ENCODE measurements at regions not wholly inside any gene's neighbourhood (a gene's known extent, or its start where the extent isn't known, plus 50 kb on each side); places are given as distances from the start of the nearest gene placed in this dataset.
"Not testable (repeated sequence)": the region's sequence is repeated elsewhere in the genome, so short reads cannot be mapped to it uniquely, and the experiment has no call there.

GRCh38 chr2:107530046-107530445, 296.6 kb upstream of the RGPD4 start:
- FAIRE-seq, result no peak
- no peak for DNase-seq (ENCODE audit: low spot score in 2 of 2)

- DNase-seq (ENCODE audit: low spot score in 2 of 2) (no peak), FAIRE-seq (no peak)
Observed at GRCh38 chr2:107534926-107535325, 291.8 kb upstream of the RGPD4 start.

- FAIRE-seq; DNase-seq (ENCODE audit: low spot score in 2 of 2): not testable (repeated sequence)
Observed at GRCh38 chr2:107535905-107536689, 290.6 kb upstream of the RGPD4 start.

- DNase-seq (ENCODE audit: low spot score in 2 of 2) (no peak), FAIRE-seq (no peak)
Observed at GRCh38 chr2:107542314-107542740, 284.4 kb upstream of the RGPD4 start.

- no peak for DNase-seq (ENCODE audit: low spot score in 2 of 2)
- no peak for FAIRE-seq
Observed at GRCh38 chr2:107543793-107544192, 282.9 kb upstream of the RGPD4 start.

GRCh38 chr2:107545066-107545465, 281.6 kb upstream of the RGPD4 start:
- no peak for FAIRE-seq
- DNase-seq (ENCODE audit: low spot score in 2 of 2), result no peak

- DNase-seq (ENCODE audit: low spot score in 2 of 2) (no peak), FAIRE-seq (no peak)
Observed at GRCh38 chr2:107545851-107546250, 280.8 kb upstream of the RGPD4 start.

GRCh38 chr2:107548216-107548615, 278.5 kb upstream of the RGPD4 start:
- DNase-seq (ENCODE audit: low spot score in 2 of 2) (no peak), FAIRE-seq (no peak)

GRCh38 chr2:107553046-107553445, 273.6 kb upstream of the RGPD4 start:
- FAIRE-seq, result no peak
- no peak for DNase-seq (ENCODE audit: low spot score in 2 of 2)

GRCh38 chr2:107553539-107553938, 273.2 kb upstream of the RGPD4 start:
- DNase-seq (ENCODE audit: low spot score in 2 of 2), result no peak
- FAIRE-seq, result no peak

- DNase-seq (ENCODE audit: low spot score in 2 of 2) (no peak), FAIRE-seq (no peak)
Observed at GRCh38 chr2:107556038-107556627, 270.6 kb upstream of the RGPD4 start.

- FAIRE-seq (no peak), DNase-seq (ENCODE audit: low spot score in 2 of 2) (no peak)
Observed at GRCh38 chr2:107558295-107558694, 268.4 kb upstream of the RGPD4 start.

GRCh38 chr2:107569496-107569895, 257.2 kb upstream of the RGPD4 start:
- DNase-seq (ENCODE audit: low spot score in 2 of 2), result no peak
- no peak for FAIRE-seq

- FAIRE-seq (no peak), DNase-seq (ENCODE audit: low spot score in 2 of 2) (no peak)
Observed at GRCh38 chr2:107570876-107571275, 255.8 kb upstream of the RGPD4 start.

- not testable (repeated sequence) for DNase-seq (ENCODE audit: low spot score in 2 of 2); FAIRE-seq
Observed at GRCh38 chr2:107572890-107573289, 253.8 kb upstream of the RGPD4 start.

GRCh38 chr2:107576991-107577390, 249.7 kb upstream of the RGPD4 start:
- DNase-seq (ENCODE audit: low spot score in 2 of 2) (no peak), FAIRE-seq (no peak)

GRCh38 chr2:107582487-107582886, 244.2 kb upstream of the RGPD4 start:
- no peak for FAIRE-seq

GRCh38 chr2:107584577-107584976, 242.1 kb upstream of the RGPD4 start:
- FAIRE-seq, result no peak
- no peak for DNase-seq (ENCODE audit: low spot score in 2 of 2)

More at GRCh38 chr2:107582487-107582886, 244.2 kb upstream of the RGPD4 start:
- DNase-seq (ENCODE audit: low spot score in 2 of 2), result no peak

GRCh38 chr2:107585851-107586250, 240.8 kb upstream of the RGPD4 start:
- FAIRE-seq (no peak), DNase-seq (ENCODE audit: low spot score in 2 of 2) (no peak)

GRCh38 chr2:107588181-107588580, 238.5 kb upstream of the RGPD4 start:
- no peak for DNase-seq (ENCODE audit: low spot score in 2 of 2)
- no peak for FAIRE-seq

GRCh38 chr2:107589079-107589491, 237.6 kb upstream of the RGPD4 start:
- no peak for FAIRE-seq
- DNase-seq (ENCODE audit: low spot score in 2 of 2), result no peak
